ENCODE measurements at regions not wholly inside any gene's neighbourhood (a gene's known extent, or its start where the extent isn't known, plus 50 kb on each side); places are given as distances from the start of the nearest gene placed in this dataset.
A peak's percentile ranks its signal among the peaks of the same experiment; 100 is the strongest.

- no peak for DNase-seq (ENCODE audit: low spot score)
These were observed 111.9 kb upstream of the TARS1 start for GRCh38 chr5:33328818-33329217.

DNA sequence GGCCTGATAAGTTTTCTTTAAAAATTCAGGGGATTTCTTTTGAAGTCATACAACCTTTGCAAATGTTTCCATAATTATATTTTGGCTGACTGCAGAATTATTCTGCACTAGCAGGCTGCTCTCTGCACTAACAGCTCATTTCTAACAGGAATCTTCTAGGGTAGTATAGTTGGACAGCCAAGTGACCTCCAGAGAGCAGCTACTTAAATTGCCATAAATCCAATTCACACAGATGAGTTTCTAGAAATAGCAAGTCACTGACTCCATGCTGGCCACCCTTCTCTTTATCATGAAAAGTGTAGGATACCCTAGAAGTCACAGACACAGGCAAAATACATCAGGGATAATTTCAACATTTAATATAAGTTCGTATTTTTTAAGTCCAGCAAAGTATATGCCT, 110.9 kb upstream of the TARS1 start:
- DNase-seq (ENCODE audit: low spot score) = no peak

DNA sequence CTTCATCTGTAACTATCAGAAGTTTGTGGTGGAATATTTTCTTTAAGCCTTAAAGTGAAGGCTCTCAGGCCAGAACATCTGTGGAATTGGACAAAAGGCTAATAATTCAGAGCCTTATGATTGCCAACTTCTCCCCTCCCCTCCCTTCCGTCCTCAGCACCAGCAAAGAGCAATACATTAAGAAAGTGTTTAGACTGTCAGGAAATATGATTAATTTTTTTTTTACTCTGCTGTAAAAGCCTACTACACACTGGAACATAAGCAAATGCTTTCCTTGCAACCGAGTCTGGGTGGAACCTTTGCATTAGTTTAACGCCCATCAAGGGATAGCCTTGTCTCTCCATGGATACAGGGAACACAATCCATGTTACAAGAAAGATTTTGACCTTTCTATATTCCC, 110.3 kb upstream of the TARS1 start:
- DNase-seq (ENCODE audit: low spot score) = no peak

DNA sequence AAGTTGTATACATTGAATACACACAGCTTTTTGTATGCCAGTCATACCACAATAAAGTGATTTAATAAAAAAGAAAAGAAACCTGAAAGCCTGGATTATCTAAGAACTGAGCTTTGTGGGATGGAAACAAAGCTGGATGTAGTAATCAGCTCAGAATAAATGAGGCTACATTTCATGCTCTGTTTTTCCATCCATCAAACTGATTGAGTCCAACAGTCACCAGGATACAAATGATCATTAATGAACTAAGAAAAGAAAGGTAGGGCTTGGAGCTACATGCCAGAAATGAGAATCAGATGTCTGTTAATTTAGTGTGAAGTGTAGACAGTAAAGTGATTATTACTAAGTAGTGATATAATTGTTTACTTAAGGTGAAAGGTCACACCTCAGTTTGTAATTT, 109.8 kb upstream of the TARS1 start:
- no peak for DNase-seq (ENCODE audit: low spot score)

DNA sequence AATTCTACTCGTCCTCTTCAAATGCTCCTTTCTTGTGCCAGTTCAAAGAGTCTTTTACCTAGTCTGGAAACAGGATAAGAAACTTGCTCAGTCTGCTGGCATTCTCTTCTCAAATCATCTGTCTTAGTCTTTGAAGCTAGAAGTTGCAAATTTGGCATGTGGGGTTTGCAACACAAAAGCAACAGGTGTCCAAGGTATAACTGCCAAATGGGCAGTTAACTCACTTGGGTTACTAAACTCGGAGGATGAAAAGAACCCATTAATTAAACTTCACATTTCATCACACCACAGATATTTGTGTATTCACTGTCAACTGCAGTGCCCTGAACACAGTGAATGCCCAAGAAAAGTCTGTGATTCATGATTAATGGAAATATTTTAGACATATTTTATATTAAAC, 108.0 kb upstream of the TARS1 start:
- DNase-seq (ENCODE audit: low spot score) = no peak

- DNase-seq (ENCODE audit: low spot score) = no peak
These were observed 105.9 kb upstream of the TARS1 start for GRCh38 chr5:33334829-33335228.

GRCh38 chr5:33336891-33337636, 103.7 kb upstream of the TARS1 start:
- no peak for DNase-seq (ENCODE audit: low spot score)

GRCh38 chr5:33337637-33337992, 103.2 kb upstream of the TARS1 start:
- DNase-seq (ENCODE audit: low spot score) = no peak

DNA sequence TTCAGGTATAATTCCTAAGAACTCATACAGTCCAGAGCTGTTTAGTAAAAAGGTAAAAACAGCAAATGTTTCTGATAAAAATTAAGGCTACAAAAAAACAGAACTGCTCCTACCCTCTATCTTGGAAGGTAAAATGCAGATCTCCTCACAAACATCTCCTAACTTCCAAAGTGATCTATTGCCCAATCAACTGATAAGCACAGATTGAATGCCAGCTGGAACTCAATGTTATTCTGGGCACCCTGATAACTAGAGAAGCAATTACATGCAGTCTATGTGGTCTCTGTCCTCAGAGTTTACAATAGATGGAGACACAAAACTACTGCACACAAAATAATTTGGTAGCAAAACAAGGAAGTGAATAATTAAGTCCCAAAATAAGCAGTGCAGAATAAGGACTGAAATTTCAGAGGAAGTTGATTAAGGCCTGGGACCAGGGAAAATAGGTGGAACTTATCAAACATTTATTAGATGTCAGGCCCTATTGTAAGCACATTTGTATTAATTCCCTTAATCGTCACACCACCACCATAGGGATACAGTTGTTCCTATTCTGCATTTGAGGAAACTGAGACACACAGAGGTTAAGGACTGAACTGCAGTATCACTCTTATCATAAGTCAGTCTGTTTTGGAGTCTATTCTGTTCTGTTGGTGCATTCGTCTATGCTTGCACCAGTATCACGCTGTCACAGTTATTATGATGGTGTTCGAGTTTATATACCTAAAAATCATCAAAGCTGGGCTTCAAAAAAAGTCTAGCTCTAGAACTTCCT, 102.2 kb upstream of the TARS1 start:
- DNase-seq (ENCODE audit: low spot score) = no peak

- DNase-seq (ENCODE audit: low spot score) = no peak
These were observed 101.4 kb upstream of the TARS1 start for GRCh38 chr5:33339413-33339812.

DNA sequence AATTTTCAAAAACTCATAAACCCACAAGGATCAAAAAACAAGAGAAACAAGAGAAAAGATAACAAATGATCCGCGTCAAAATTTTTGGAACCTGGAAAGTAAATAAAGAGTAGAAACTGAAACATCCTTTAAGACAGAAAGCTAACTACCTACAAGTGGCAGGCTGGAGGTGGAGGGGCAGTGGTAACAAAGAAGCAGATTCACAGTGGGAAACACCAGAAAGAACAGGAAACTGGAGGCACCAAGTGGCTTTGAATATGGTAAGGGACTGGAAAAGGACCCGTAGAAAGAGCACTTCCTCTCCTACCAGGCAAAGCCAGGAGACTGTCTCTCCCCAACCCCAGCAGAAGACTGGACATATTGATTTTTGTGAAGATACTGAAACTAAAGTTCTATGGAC, 100.6 kb upstream of the TARS1 start:
- DNase-seq (ENCODE audit: low spot score) = no peak

DNA sequence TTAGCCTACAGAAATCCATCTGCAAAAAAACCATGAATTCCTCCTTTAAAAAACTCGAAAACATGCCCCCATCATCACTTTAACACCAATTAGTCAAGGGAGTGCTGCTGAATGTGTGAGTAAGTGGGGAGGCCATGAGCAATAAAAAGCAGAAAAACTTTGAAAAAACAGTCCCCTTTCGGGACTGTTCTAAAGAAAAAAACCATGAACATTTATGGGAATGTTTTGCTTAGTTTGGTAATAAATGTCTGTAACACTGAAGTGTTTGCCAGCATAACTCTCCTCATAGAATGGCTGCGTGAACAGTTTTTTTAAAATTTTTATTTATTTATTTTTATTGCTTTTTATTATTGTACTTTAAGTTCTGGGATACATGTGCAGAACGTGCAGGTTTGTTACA, 99.4 kb upstream of the TARS1 start:
- no peak for DNase-seq (ENCODE audit: low spot score)

DNA sequence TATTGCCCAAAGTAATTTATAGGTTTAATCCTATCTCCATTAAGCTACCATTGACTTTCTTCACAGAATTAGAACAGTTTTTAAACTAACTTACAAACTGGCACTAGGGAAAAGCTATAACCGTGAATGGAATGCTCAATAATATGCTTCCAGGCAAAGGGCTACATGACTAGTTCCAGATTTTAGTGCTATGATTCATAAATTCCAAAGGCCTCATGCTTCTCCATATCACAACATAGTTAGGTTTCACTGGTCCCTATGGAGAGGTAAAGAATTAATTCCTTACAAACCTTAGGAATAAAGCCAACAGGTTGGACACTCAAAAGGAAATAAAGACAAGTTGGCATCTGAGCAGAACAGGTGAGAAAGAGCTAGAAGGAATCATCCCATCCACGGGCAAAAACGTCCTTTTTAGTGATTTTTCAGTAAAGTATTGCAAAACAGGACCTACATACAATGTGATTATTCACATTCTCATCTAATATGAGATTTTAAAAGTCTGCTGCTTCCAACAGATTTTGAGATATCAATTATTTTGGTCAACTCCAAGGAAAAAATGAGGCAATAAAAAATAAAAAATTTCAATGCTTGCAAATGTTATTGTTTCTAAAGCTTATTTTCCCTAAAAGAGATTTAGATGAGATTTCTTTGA, 97.0 kb upstream of the TARS1 start:
- peak; percentile 37 for DNase-seq (ENCODE audit: low spot score)

DNA sequence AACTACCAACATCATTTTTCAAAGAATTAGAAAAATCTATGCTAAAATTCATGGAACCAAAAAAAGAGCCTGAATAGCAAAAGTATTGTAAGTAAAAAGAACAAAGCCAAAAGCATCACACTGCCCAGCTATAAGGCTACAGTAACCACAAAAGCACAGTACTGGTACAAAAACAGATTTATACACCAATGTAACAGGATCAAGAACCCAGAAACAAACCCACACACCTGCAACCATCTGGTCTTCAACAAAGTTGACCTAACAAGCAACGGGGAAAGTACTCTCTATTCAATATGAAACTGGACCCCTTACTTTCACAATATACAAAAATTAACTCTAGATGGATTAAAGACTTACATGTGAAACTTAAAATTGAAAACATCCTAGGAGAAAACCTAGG, 94.2 kb upstream of the TARS1 start:
- no peak for DNase-seq (ENCODE audit: low spot score)

GRCh38 chr5:33361781-33362180, 79.0 kb upstream of the TARS1 start:
- DNase-seq (ENCODE audit: low spot score) = no peak

GRCh38 chr5:33362915-33363314, 77.8 kb upstream of the TARS1 start:
- no peak for DNase-seq (ENCODE audit: low spot score)

DNA sequence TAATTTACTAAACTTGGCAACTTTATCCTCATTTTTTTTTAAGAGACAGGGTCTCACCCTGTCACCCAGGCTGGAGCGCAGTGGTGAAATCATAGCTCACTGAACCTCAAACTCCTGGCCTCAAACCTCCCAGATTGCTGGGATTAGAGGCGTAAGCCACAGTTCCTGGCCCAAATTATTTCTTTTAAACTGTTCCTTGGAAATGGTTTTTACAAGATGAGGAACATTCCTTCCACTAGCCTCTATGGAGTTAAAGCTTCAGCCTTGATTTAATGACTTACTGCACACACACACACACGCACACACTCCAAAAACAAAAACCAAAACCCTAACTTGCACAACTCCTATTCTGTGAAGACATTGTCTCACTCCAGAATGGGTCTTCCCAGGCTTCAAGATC, 77.2 kb upstream of the TARS1 start:
- DNase-seq (ENCODE audit: low spot score) = no peak

DNA sequence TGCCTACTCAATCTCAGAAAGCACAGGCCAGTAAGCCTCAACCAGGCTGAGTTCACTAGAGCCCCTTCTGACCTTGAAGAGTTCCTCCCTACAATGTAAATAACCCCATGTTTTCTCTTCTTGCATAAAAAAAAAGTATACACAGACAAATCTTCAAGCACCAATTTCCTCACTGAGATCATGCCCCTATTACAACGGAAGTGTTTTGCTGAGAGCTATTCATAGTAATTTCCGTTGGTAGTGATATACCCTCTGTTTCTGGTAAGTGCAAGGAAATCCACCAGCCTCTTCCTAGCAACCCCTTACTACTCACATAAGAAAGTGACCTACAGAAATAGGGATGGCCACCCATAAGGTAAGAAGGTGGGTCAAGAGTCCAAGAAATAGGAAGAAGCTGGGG, 76.4 kb upstream of the TARS1 start:
- DNase-seq (ENCODE audit: low spot score) = no peak

- no peak for DNase-seq (ENCODE audit: low spot score)
These were observed 73.3 kb upstream of the TARS1 start for GRCh38 chr5:33367416-33367815.

DNA sequence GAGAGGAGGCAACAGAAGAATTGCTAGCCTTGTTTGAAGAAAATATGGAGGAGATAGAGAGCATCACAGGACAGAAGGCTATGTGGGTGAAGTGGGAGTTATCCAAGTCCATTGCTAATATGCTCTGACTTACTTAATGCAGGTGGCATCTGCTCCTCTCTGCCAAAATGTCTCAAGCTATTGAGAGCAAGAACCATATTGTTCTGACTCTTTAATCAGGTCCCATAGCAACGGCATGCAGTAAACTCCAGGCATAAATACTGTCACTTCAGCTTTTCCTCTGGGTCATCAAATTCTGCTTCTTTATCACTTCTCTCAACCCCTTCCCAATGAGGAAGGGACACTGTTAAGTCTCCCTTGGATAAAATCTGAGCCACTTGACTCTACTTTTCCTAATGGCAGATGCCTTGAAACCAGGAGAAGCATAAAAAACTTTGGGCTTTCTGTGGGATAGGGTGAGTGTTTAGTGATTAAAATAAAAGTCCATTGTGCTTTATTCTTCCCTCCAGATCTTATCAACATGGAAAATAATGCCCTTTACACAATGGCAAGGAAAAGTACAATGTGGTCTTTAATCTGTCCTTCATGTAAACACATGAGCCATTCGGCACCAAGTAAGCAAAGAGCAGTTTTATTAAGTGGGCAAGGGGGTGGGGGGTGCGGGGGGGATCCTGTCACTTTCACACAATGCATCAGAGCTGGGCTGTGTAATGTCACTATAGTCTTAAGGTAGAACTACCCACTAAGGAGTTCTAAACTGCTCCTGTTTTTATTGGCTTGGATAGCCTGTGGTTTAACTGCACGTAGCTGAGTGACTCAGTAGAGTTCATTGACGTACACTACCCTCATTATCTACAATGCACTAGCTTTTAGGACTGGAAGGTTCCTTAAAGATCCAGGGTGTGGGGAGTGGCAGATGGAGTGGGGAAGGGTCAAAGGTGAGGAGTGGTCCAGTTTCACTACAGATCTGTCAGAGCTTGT, 71.0 kb upstream of the TARS1 start:
- peak; percentile 38 for DNase-seq (ENCODE audit: low spot score)

DNA sequence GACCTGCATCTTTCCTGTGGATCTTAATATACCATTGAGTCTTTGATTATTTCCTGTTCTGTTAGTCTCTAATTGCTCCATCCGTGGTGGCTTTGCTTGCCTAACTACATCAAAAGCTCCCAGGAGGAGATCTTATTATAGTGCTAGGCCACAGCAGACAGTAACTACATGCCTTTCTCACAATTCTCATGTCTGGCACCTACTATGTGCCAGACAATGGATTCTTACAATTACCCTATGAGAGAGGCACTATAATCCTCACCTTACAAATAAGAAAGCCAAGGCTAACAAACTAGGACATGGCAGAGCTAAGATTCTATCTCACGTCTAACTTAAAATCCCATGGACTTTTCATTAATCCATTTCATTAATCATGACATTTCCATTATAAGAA, 70.3 kb upstream of the TARS1 start:
- no peak for DNase-seq (ENCODE audit: low spot score)

GRCh38 chr5:33371660-33372059, 69.1 kb upstream of the TARS1 start:
- DNase-seq (ENCODE audit: low spot score) = no peak
